Umbilical cord (tissue), 1 donor: ENCODE measurements at regions not wholly inside any gene's neighbourhood (a gene's known extent, or its start where the extent isn't known, plus 50 kb on each side); places are given as distances from the start of the nearest gene placed in this dataset.
"Not testable (repeated sequence)": the region's sequence is repeated elsewhere in the genome, so short reads cannot be mapped to it uniquely, and the experiment has no call there.

ENCODE experiments used
- DNase-seq: peaks from one replicate; pipeline ENCODE4 v3.0.0-alpha.2; 2015; ENCODE audit warnings: low spot score

GRCh38 chr14:58752289-58752688, 114.5 kb downstream of the DACT1 start:
- no peak for DNase-seq

GRCh38 chr14:58752771-58753201, 115.0 kb downstream of the DACT1 start:
- peak; percentile 63 for DNase-seq

- DNase-seq = no peak
Measured at GRCh38 chr14:58755031-58755925, 117.5 kb downstream of the DACT1 start.

- no peak for DNase-seq
Measured at GRCh38 chr14:58760121-58760520, 122.4 kb downstream of the DACT1 start.

GRCh38 chr14:58762629-58763028, 124.9 kb downstream of the DACT1 start:
- DNase-seq = no peak

- no peak for DNase-seq
Measured at GRCh38 chr14:58763210-58763609, 125.4 kb downstream of the DACT1 start.

DNA sequence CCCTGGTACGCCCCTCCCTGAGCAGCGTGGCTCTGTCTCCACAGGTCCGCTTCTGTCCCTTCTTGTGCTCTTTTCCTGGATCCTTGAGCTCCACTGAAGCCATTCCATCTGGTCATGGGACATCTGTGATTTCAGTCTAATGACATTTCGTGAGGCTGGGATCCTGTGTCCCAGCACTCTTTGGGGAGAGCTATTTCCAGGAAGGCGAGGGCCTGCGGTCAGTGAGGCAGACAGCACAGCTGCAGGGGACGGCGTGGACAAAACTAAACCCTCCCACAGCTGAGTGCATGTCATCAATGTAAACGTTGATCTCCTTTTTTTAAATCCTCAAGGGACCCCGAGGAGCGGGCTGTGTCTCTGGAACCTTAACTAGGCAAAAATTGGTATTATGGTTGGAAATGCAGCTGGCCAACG, 127.7 kb downstream of the DACT1 start:
- DNase-seq = no peak

- peak; percentile 48 for DNase-seq
Measured at GRCh38 chr14:58765843-58766242, 128.1 kb downstream of the DACT1 start.

GRCh38 chr14:58769011-58769643, 131.4 kb downstream of the DACT1 start:
- DNase-seq = no peak

DNA sequence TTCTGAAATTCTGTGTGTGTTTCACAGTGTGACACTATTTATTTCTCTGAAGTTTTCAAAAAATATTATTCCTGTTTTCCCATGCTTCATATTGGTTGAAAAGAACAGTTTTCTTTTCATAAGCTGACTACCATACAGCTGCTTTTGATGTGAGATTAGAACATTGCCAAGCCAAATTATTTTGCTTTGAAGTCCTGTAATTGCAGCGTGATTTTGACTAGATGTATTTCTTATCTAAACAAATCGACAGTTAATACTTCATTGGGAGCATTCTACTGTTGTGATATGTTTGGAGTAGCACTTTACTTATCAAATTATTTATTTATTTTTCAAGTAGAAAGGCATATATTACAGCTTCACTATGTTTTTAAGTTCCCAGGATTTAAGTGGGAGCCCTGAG, 132.0 kb downstream of the DACT1 start:
- no peak for DNase-seq

DNA sequence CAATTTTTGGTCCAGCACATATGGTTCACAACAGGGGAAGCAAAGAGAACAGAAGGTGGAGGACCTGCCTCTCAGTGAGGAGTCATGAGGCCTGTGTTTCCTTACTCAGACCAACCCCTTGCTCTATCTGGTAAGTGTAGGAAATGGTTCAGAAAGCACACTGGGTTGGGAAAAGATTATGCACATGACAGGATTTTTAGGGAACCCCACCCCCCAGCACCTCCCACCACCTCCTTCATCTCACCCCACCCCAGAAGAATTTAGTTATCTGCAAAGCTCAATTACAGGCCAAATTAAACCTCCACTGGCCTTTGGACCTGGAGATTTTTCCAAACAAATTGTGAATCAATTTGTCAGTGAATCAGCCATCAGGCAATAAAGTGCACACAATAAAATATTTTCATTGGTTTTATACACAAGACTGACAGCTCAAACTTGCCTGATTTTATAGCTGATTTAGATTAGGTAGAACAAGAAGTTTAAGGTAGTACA, 132.8 kb downstream of the DACT1 start:
- DNase-seq = no peak

- DNase-seq = no peak
Measured at GRCh38 chr14:58771016-58771415, 133.3 kb downstream of the DACT1 start.

DNA sequence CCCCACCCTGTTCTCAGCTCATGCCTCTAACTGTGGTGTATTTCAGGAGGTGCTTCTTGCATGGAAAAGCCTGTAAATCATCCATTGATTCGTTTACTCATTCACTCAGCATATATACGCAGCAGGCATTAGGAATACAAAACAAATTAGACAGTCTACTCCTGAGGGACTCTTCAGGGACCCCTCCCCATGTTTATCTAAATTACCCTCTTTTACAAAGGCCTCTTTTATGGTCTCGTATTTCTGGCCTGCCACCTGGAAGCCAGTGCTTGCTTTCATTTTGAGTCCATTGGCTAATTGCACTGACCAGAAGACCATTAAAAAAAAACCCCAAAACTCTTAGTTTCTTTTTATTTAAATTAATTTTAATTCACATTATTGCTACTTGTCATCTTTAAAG, 134.4 kb downstream of the DACT1 start:
- no peak for DNase-seq

DNA sequence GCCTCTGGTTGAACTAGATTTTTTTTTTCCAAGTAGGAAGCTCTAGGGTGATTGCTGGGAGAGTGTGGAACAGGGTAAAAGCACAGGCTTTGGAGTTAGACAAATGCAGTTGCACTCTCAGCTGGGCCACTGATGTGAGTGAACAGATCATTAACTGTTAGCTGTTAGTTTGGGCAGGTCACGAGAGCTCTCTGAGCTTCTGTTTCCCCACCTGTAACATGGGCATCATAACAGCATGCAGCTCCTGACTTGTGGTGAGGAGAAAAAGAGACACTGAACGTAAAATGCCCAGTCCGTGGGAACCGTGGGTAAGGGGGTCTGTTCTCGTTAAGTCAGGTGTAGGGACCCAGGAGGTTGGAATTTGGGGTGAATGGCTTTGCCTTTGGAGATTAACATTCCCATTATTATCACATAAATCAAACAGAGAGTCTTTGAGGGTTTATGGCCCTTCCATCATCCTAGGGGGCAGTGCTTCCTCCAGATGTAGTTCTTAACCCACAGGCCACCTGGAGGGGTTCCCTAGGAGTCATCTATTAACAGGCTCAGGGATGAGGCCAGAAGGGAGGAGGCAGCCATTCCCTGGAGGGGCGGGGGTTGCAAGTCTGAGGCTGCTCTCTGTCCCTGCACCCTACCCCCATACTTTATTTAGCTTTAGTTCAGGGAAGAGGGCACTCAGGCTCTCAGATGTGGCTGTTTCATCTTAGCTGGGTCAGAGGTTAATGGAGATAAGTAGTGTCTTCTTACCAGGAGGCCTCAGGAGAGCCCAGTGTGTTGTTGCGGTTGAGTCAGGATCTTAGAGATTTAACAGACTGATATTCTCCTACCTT, 135.2 kb downstream of the DACT1 start:
- no peak for DNase-seq

DNA sequence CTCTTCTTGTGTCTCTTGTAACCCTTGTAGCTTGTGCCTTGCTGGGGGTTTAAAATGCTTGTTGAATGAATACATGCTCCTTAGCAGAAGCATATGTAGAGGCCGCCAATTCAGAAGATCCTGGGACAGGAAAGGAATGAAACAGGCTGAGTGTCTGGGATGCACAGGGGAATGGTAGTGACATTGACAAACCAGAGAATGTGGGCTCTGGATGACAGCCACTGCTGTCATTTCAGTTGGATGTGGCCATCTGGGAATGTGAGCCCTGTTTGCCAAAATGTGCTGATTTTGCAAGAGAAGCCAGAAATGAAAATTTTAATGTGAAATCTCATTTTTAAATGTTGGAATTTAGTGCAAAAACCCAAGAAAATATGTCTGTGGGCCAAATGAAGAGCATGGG, 136.8 kb downstream of the DACT1 start:
- DNase-seq = no peak

DNA sequence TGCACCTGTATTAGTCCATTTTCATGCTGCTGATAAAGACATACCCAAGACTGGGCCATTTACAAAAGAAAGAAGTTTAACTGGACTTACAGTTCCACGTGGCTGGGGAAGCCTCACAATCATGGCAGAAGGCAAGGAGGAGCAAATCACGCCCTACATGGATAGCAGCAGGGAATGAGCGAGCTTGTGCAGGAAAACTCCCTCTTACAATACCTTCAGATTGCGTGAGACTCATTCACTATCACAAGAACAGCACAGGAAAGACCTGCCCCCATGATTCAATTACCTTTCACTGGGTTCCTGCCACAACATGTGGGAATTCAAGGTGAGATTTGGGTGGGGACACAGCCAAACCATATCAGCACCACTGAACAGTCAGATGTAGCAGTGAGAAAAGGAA, 137.4 kb downstream of the DACT1 start:
- DNase-seq = not testable (repeated sequence)

- DNase-seq = no peak
Measured at GRCh38 chr14:58776516-58776915, 138.8 kb downstream of the DACT1 start.

DNA sequence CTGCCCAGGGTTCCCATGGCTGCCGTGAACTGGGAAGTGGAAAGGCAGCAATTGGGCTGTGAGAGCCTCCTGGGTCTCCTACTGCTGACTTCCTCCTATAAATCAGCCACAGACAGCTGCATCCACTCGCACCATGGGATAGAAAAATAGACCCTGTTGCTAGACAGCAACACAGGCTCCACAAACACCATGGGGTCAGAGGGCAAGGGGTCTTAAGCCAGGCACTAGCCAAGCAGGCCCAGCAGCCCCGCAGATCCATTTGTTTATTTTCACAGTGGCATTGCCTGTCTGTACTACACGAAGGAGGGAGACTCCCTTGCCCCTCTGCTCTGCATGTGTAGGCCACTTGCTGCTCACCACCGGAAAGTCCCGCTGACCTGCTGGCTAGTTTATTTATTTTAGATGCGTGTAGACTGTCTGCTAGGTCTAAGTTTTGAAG, 139.8 kb downstream of the DACT1 start:
- no peak for DNase-seq

DNA sequence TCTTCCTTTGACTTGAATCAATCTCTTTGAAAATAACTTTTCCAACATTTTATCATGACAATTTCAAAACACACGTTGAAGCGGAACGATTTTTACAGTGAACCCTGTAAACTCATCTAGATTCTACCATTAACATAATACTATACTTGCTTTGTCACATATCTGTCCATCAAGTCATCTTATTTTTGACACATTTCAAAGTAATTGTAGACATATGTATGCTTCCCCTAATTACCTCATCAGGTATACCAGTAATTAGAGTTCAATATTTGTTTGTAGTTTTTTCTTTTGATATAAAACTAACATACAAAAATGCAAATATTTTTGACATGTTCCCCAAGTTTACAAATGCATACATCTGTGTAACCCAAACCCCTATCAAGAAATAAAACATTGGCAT, 140.4 kb downstream of the DACT1 start:
- no peak for DNase-seq

DNA sequence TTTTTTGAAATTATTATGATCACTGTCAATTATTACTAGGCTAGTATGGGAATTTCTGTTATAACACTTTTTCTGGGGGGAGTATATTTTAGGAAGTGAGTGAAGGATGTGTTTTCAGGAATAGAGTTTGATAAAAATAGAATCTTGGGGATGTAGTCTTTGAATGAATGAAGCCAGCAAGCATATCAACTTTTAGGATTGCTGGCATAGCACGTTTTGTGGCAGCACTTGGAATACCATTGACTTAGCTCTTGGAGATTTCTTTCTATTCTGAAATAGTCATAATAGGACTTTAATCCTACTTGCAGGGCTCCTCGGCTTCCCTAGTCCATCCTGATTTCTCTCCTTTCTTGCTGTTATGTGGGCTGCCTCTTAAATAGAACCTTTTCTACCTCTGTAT, 141.6 kb downstream of the DACT1 start:
- DNase-seq = no peak

- no peak for DNase-seq
Measured at GRCh38 chr14:58780185-58780584, 142.4 kb downstream of the DACT1 start.

DNA sequence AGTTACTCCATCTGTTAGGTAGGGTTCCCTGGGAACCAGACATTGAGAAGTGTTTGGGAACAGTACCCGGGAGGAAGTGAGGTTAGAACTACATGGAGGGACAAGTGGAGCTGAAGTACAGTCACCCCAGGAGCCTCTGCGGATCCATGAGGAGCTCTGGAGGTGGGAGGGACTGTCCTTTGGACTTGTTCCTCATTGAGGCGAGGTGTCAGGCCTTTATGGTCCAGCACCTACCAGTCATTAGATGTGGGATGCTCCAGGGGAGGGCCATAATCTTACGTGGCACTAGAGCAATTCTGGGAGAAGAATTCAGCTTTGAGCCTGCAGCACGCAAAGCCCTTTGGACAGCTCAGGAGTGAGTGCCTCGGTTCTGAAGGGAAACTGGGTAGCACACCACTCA, 142.8 kb downstream of the DACT1 start:
- no peak for DNase-seq
